Umbilical cord (tissue), 1 donor: ENCODE measurements at regions not wholly inside any gene's neighbourhood (a gene's known extent, or its start where the extent isn't known, plus 50 kb on each side); places are given as distances from the start of the nearest gene placed in this dataset.
A peak's percentile ranks its signal among the peaks of the same experiment; 100 is the strongest.

Experiments
- DNase-seq: peaks from one replicate; pipeline ENCODE4 v3.0.0-alpha.2; 2015; ENCODE audit warnings: low spot score

GRCh38 chr9:111985315-111985714 is 88.7 kb downstream of the UGCG start:
- no peak for DNase-seq

GRCh38 chr9:111986035-111986556 is 89.5 kb downstream of the UGCG start:
- DNase-seq, result peak; percentile 29
